ENCODE measurements at regions not wholly inside any gene's neighbourhood (a gene's known extent, or its start where the extent isn't known, plus 50 kb on each side); places are given as distances from the start of the nearest gene placed in this dataset.

- no peak overlapping the region for H3K4me3 ChIP-seq (ENCODE audit: low read length)
- H3K27ac ChIP-seq (ENCODE audit: low read length) = no peak overlapping the region
- no peak for TF ChIP-seq RAD21 (conservative IDR thresholded peaks at IDR 0.05)
- TF ChIP-seq POLR2AphosphoS5 (IDR thresholded peaks at IDR 0.05) = no peak
- no peak for TF ChIP-seq CTCF (IDR thresholded peaks at IDR 0.05; ENCODE audit: poor library complexity, severe bottlenecking)
- TF ChIP-seq SMC3 (conservative IDR thresholded peaks at IDR 0.05; ENCODE audit: poor library complexity) = no peak
- TF ChIP-seq MXI1 (conservative IDR thresholded peaks at IDR 0.05; ENCODE audit: poor library complexity, severe bottlenecking) = no peak
- TF ChIP-seq, protein P1, sequence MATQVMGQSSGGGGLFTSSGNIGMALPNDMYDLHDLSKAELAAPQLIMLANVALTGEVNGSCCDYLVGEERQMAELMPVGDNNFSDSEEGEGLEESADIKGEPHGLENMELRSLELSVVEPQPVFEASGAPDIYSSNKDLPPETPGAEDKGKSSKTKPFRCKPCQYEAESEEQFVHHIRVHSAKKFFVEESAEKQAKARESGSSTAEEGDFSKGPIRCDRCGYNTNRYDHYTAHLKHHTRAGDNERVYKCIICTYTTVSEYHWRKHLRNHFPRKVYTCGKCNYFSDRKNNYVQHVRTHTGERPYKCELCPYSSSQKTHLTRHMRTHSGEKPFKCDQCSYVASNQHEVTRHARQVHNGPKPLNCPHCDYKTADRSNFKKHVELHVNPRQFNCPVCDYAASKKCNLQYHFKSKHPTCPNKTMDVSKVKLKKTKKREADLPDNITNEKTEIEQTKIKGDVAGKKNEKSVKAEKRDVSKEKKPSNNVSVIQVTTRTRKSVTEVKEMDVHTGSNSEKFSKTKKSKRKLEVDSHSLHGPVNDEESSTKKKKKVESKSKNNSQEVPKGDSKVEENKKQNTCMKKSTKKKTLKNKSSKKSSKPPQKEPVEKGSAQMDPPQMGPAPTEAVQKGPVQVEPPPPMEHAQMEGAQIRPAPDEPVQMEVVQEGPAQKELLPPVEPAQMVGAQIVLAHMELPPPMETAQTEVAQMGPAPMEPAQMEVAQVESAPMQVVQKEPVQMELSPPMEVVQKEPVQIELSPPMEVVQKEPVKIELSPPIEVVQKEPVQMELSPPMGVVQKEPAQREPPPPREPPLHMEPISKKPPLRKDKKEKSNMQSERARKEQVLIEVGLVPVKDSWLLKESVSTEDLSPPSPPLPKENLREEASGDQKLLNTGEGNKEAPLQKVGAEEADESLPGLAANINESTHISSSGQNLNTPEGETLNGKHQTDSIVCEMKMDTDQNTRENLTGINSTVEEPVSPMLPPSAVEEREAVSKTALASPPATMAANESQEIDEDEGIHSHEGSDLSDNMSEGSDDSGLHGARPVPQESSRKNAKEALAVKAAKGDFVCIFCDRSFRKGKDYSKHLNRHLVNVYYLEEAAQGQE (IDR thresholded peaks at IDR 0.05; ENCODE audit: borderline replicate concordance) = no peak
- TF ChIP-seq EZH2 (IDR thresholded peaks at IDR 0.05; ENCODE audit: borderline replicate concordance, insufficient read depth, low read length, poor library complexity, severe bottlenecking) = no peak
- no peak for TF ChIP-seq EP300 (conservative IDR thresholded peaks at IDR 0.05; ENCODE audit: poor library complexity, severe bottlenecking)
- no peak for TF ChIP-seq TAF1 (IDR thresholded peaks at IDR 0.05; ENCODE audit: low read depth)
Observed at GRCh38 chr9:23542927-23543326, 283.1 kb downstream of the ELAVL2 start.

GRCh38 chr9:23543419-23543818 lies 282.6 kb downstream of the ELAVL2 start:
- H2AFZ ChIP-seq (ENCODE audit: low read depth, low read length) = no peak overlapping the region

More at GRCh38 chr9:23542927-23543326, 283.1 kb downstream of the ELAVL2 start:
- Histone ChIP-seq H3F3A (ENCODE audit: insufficient read depth, low read length, poor library complexity, severe bottlenecking) (no peaks in the 10 kb centered on the region), H3K27me3 (ENCODE audit: insufficient read depth, low read depth, low read length) (no peaks in the 10 kb centered on the region), H3K9me2 (ENCODE audit: insufficient read depth, low read length) (no peaks in the 10 kb centered on the region), H3K4me2 (ENCODE audit: low read length) (no peak overlapping the region), H3K9ac (ENCODE audit: low read length) (no peak overlapping the region), H3K36me3 (ENCODE audit: insufficient read depth, low read length) (no peaks in the 10 kb centered on the region), H2AFZ (ENCODE audit: low read depth, low read length) (no peak overlapping the region), H4K20me1 (ENCODE audit: insufficient read depth) (no peaks in the 10 kb centered on the region), H3K9me3 (ENCODE audit: low read length) (no peaks in the 10 kb centered on the region), H3K79me2 (replicated peaks; ENCODE audit: insufficient read depth, low read length) (no peaks in the 10 kb centered on the region)

More at GRCh38 chr9:23543419-23543818, 282.6 kb downstream of the ELAVL2 start:
- H3K36me3 ChIP-seq (ENCODE audit: insufficient read depth, low read length) = no peaks in the 10 kb centered on the region
- no peaks in the 10 kb centered on the region for H3F3A ChIP-seq (ENCODE audit: insufficient read depth, low read length, poor library complexity, severe bottlenecking)
- no peak overlapping the region for H3K27ac ChIP-seq (ENCODE audit: low read length)
- TF ChIP-seq EP300 (conservative IDR thresholded peaks at IDR 0.05; ENCODE audit: poor library complexity, severe bottlenecking) (no peak), SMC3 (conservative IDR thresholded peaks at IDR 0.05; ENCODE audit: poor library complexity) (no peak), EZH2 (IDR thresholded peaks at IDR 0.05; ENCODE audit: borderline replicate concordance, insufficient read depth, low read length, poor library complexity, severe bottlenecking) (no peak), CTCF (IDR thresholded peaks at IDR 0.05; ENCODE audit: poor library complexity, severe bottlenecking) (no peak)
- TF ChIP-seq, protein P1 (IDR thresholded peaks at IDR 0.05; ENCODE audit: borderline replicate concordance) = no peak
- no peaks in the 10 kb centered on the region for H3K9me3 ChIP-seq (ENCODE audit: low read length)
- no peaks in the 10 kb centered on the region for H3K27me3 ChIP-seq (ENCODE audit: insufficient read depth, low read depth, low read length)
- H3K9ac ChIP-seq (ENCODE audit: low read length) = no peak overlapping the region
- no peak overlapping the region for H3K4me3 ChIP-seq (ENCODE audit: low read length)
- no peaks in the 10 kb centered on the region for H3K79me2 ChIP-seq (replicated peaks; ENCODE audit: insufficient read depth, low read length)
- no peaks in the 10 kb centered on the region for H3K9me2 ChIP-seq (ENCODE audit: insufficient read depth, low read length)
- H3K4me2 ChIP-seq (ENCODE audit: low read length) = no peak overlapping the region
- no peaks in the 10 kb centered on the region for H4K20me1 ChIP-seq (ENCODE audit: insufficient read depth)
